Endothelial cell (in vitro differentiated cells): ENCODE measurements at regions not wholly inside any gene's neighbourhood (a gene's known extent, or its start where the extent isn't known, plus 50 kb on each side); places are given as distances from the start of the nearest gene placed in this dataset.

Experiments used
- DNase-seq: peaks from one replicate; pipeline ENCODE4 v3.0.0; 2021; ENCODE audit warnings: low spot score
- H3K27ac Mint-ChIP-seq: one replicate; pipeline ENCODE4 v1.8.0; 2021; ENCODE audit warnings: mixed read lengths, inconsistent platforms; ENCODE audit not compliant: unreplicated experiment
- H3K27me3 Mint-ChIP-seq: one replicate; pipeline ENCODE4 v1.8.0; 2021; ENCODE audit warnings: mild to moderate bottlenecking, moderate library complexity, mixed read lengths, inconsistent platforms; ENCODE audit not compliant: unreplicated experiment
- H3K36me3 Mint-ChIP-seq: one replicate; pipeline ENCODE4 v1.8.0; 2021; ENCODE audit warnings: mild to moderate bottlenecking, low read depth, mixed read lengths, inconsistent platforms; ENCODE audit not compliant: unreplicated experiment
- H3K4me1 Mint-ChIP-seq: one replicate; pipeline ENCODE4 v1.8.0; 2021; ENCODE audit warnings: mild to moderate bottlenecking, mixed read lengths, inconsistent platforms; ENCODE audit not compliant: unreplicated experiment
- H3K4me3 Mint-ChIP-seq: one replicate; pipeline ENCODE4 v1.8.0; 2021; ENCODE audit warnings: mild to moderate bottlenecking, mixed read lengths, inconsistent platforms; ENCODE audit not compliant: unreplicated experiment
- H3K9me3 Mint-ChIP-seq: one replicate; pipeline ENCODE4 v1.8.0; 2021; ENCODE audit warnings: mixed read lengths, inconsistent platforms; ENCODE audit not compliant: unreplicated experiment
- TF ChIP-seq, protein P1 (sequence below): fragments of 200-600 bp; sonication (generic); IDR thresholded peaks from one replicate; pipeline ENCODE4 v1.5.0; 2021; ENCODE audit warnings: antibody characterized with exemption; ENCODE audit not compliant: unreplicated experiment

DNA sequence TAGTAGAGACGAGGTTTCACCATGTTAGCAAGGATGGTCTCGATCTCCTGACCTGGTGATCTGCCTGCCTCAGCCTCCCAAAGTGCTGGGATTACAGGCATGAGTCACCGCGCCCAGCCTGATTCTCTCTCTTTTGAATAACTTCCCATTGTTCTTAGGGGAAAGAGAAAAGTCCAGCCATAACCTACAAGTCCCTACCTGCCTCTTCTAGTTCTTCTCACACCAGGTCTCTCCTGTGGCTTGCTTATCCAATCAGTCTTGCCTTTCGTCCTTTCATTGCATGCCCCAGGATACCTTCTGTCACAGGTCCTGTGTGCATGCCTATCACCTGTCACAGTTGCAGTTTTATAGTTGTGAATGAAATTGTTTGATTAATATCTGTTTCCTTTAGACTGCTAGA is 148.1 kb downstream of the SLC4A3 start:
- Mint-ChIP-seq H3K4me3 (no peak overlapping the region), H3K36me3 (no peaks in the 10 kb centered on the region), H3K27ac (no peak overlapping the region), H3K9me3 (no peaks in the 10 kb centered on the region), H3K4me1 (peaks cover 6% of the 10 kb centered on the region), H3K27me3 (peaks cover 1% of the 10 kb centered on the region)
- no peak for DNase-seq
- TF ChIP-seq, protein P1, sequence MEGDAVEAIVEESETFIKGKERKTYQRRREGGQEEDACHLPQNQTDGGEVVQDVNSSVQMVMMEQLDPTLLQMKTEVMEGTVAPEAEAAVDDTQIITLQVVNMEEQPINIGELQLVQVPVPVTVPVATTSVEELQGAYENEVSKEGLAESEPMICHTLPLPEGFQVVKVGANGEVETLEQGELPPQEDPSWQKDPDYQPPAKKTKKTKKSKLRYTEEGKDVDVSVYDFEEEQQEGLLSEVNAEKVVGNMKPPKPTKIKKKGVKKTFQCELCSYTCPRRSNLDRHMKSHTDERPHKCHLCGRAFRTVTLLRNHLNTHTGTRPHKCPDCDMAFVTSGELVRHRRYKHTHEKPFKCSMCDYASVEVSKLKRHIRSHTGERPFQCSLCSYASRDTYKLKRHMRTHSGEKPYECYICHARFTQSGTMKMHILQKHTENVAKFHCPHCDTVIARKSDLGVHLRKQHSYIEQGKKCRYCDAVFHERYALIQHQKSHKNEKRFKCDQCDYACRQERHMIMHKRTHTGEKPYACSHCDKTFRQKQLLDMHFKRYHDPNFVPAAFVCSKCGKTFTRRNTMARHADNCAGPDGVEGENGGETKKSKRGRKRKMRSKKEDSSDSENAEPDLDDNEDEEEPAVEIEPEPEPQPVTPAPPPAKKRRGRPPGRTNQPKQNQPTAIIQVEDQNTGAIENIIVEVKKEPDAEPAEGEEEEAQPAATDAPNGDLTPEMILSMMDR: no peak

DNA sequence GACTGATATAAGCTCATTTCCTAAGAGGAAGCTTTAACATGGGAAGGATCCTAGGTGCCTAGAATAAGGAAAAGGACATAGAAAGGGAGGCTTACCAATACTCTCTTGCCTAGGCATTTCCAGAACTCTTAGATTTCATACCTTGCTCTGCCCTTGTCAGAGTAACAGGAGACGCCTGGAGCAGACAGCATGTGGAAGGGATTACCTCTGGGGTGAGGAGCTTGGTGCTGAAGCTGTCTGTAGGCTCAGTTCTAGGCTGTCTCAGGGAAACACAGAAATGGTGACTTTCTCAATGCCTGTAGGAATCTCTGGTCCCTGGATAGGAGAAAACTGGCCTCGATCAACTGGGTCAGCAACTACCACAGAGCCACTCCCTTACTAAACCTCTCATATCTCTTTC is 150.0 kb downstream of the SLC4A3 start:
- DNase-seq: no peak
- Mint-ChIP-seq H3K4me1 (peaks cover 6% of the 10 kb centered on the region), H3K4me3 (no peak overlapping the region), H3K27ac (no peak overlapping the region), H3K36me3 (no peaks in the 10 kb centered on the region), H3K27me3 (peaks cover 4% of the 10 kb centered on the region), H3K9me3 (no peaks in the 10 kb centered on the region)
- TF ChIP-seq, protein P1: no peak

- no peak overlapping the region for H3K4me3 Mint-ChIP-seq
- peaks cover 4% of the 10 kb centered on the region for H3K27me3 Mint-ChIP-seq
- no peak overlapping the region for H3K27ac Mint-ChIP-seq
- no peaks in the 10 kb centered on the region for H3K9me3 Mint-ChIP-seq
- DNase-seq: no peak
- H3K36me3 Mint-ChIP-seq: no peaks in the 10 kb centered on the region
- H3K4me1 Mint-ChIP-seq: peaks cover 6% of the 10 kb centered on the region
- TF ChIP-seq, protein P1: no peak
Measured at GRCh38 chr2:219778189-219778588, 150.8 kb downstream of the SLC4A3 start.

DNA sequence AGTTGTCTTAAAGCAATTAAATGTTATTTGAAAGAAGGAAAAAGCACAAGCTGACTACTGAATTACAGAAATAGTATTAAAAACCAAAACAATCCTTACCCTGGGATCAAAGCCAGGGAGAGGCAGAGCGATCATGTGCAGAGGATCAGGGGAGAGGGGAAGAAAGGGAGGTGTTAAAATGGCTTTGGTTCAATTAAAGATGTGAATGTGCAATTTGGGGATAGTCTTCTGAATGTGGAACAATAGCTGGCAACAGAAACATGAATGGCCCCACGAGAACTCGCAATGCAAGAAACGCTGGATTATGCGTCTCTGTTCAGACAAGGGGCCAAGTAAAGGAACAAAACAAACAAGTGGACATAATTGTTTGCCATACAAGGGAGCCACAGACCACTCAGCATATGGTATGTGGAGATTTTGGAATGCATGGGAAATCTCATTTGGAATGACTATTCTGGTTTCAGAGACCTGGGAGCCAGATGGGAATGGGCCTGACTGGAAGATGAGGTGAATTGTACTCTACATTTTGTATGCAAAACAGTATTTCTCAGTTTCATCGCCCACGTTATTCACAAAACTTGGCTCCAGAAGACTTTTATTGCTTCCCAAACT is 155.4 kb downstream of the SLC4A3 start:
- Mint-ChIP-seq H3K27ac (no peak overlapping the region), H3K9me3 (no peaks in the 10 kb centered on the region), H3K27me3 (peaks cover 3% of the 10 kb centered on the region), H3K36me3 (no peaks in the 10 kb centered on the region), H3K4me3 (no peak overlapping the region), H3K4me1 (peaks cover 5% of the 10 kb centered on the region)
- DNase-seq: no peak
- TF ChIP-seq, protein P1: no peak

GRCh38 chr2:219783359-219783975 is 156.0 kb downstream of the SLC4A3 start:
- Mint-ChIP-seq H3K4me1 (no peaks in the 10 kb centered on the region), H3K9me3 (no peaks in the 10 kb centered on the region)

More at GRCh38 chr2:219783359-219783975, 156.0 kb downstream of the SLC4A3 start:
- H3K36me3 Mint-ChIP-seq: no peaks in the 10 kb centered on the region
- TF ChIP-seq, protein P1: no peak
- no peak overlapping the region for H3K4me3 Mint-ChIP-seq
- H3K27ac Mint-ChIP-seq: no peak overlapping the region
- peaks cover 3% of the 10 kb centered on the region for H3K27me3 Mint-ChIP-seq
- DNase-seq: no peak
